GM12874 (cell line): ENCODE measurements at regions not wholly inside any gene's neighbourhood (a gene's known extent, or its start where the extent isn't known, plus 50 kb on each side); places are given as distances from the start of the nearest gene placed in this dataset.

Experiments used
- TF ChIP-seq, protein P1 (sequence below): IDR thresholded peaks from 2 replicates; pipeline ENCODE4 v1.5.1; 2011; ENCODE audit warnings: low read depth, mild to moderate bottlenecking, control low read depth, low read length, moderate library complexity; ENCODE audit not compliant: insufficient read depth

DNA sequence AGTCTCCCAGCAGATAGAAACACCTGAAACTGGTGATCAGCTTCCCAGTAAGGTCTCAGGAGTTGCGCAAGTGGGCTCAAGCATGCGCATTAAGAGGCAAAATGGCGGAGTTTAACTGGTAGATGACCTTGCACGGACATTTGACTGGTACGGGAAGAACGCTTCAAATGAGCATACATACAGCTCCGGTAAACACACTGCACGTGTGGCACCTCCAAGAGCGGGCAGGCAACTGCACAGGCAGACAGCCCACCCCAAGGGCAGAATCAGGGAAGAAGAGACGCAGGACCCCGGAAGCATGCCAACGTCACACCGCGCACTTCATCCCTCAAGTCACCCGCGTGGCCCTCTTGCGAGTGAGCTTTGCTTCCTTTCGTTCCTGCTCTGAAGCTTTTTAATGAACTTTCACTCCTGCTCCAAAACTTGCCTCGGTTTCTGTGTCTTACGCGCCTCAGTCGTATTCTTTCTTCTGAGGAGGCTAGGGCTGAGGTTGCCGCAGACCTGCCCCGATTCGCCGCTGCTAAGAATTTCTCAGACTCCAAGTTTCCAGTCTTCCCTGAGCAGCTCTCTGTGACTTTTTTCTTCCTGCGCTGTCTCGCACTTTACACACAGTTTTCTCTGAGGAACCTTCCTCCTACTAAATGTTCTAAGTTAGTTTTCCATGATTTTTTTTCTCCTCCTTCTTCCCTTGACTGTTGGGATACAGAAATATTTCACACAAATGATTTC, 180.7 kb upstream of the ZFP42 start:
- TF ChIP-seq, protein P1, sequence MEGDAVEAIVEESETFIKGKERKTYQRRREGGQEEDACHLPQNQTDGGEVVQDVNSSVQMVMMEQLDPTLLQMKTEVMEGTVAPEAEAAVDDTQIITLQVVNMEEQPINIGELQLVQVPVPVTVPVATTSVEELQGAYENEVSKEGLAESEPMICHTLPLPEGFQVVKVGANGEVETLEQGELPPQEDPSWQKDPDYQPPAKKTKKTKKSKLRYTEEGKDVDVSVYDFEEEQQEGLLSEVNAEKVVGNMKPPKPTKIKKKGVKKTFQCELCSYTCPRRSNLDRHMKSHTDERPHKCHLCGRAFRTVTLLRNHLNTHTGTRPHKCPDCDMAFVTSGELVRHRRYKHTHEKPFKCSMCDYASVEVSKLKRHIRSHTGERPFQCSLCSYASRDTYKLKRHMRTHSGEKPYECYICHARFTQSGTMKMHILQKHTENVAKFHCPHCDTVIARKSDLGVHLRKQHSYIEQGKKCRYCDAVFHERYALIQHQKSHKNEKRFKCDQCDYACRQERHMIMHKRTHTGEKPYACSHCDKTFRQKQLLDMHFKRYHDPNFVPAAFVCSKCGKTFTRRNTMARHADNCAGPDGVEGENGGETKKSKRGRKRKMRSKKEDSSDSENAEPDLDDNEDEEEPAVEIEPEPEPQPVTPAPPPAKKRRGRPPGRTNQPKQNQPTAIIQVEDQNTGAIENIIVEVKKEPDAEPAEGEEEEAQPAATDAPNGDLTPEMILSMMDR, result no peak

- TF ChIP-seq, protein P1, result no peak
These were observed 168.8 kb upstream of the ZFP42 start for GRCh38 chr4:187826725-187827124.

GRCh38 chr4:187827631-187828030, 167.9 kb upstream of the ZFP42 start:
- TF ChIP-seq, protein P1, result no peak

GRCh38 chr4:187839765-187840164, 155.8 kb upstream of the ZFP42 start:
- TF ChIP-seq, protein P1, result no peak

GRCh38 chr4:187840814-187841213, 154.8 kb upstream of the ZFP42 start:
- TF ChIP-seq, protein P1, result no peak

GRCh38 chr4:187849556-187850225, 145.9 kb upstream of the ZFP42 start:
- TF ChIP-seq, protein P1, result no peak

DNA sequence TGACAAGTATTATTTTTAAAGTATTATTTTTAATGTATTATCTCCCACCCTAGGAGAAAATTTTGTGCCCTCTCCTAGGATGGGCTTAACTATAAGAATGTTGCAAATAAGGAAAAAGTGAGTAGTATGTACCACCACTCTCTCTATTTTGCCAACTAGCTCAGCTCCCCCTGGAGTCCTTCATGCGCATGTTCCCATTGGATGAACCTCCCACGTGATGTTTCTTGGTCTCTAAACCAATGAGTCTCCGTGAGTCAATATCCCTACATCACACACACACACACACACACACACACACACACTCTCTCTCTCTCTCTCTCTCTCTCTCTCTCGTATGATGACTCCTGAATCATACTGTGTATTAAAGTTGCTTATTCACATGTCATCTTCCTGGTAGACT, 129.7 kb upstream of the ZFP42 start:
- TF ChIP-seq, protein P1, result no peak
